ENCODE measurements at regions not wholly inside any gene's neighbourhood (a gene's known extent, or its start where the extent isn't known, plus 50 kb on each side); places are given as distances from the start of the nearest gene placed in this dataset.

GRCh38 chr10:81082621-81083376 is 545.1 kb downstream of the SH2D4B start:
- Mint-ChIP-seq H3K27ac (ENCODE audit: unreplicated experiment) (no peak overlapping the region), H3K36me3 (ENCODE audit: insufficient read depth, unreplicated experiment) (no peaks in the 10 kb centered on the region), H3K4me3 (ENCODE audit: unreplicated experiment) (no peak overlapping the region), H3K4me1 (ENCODE audit: low read depth, unreplicated experiment) (no peaks in the 10 kb centered on the region), H3K9me3 (ENCODE audit: unreplicated experiment) (peaks cover 23% of the 10 kb centered on the region), H3K27me3 (ENCODE audit: insufficient read depth, unreplicated experiment) (no peaks in the 10 kb centered on the region)
- Histone ChIP-seq H3K36me3 (ENCODE audit: control insufficient read depth, insufficient read depth, low read length) (no peaks in the 10 kb centered on the region), H3K9me3 (no peaks in the 10 kb centered on the region), H3K4me1 (no peaks in the 10 kb centered on the region), H3K27me3 (replicated peaks; ENCODE audit: control insufficient read depth, insufficient read depth, low read length) (no peaks in the 10 kb centered on the region), H3K4me3 (ENCODE audit: low read depth, low read length) (no peak overlapping the region)
- no peak for DNase-seq
- CTCF ChIA-PET = interaction anchor here (1.3 kb wide), 1 partner anchor 97 kb away, joined by 5 read pairs; no protein-coding TSS in a partner anchor
- intact Hi-C loops (cut with micrococcal nuclease; ENCODE audit: unreplicated experiment) = loop anchor here (1.0 kb wide), 1 partner anchor 97 kb away; no protein-coding TSS in a partner anchor
- BruUV-seq (replicated peaks) = no TSS peak
- POLR2A ChIA-PET = no interaction called here
- TF ChIP-seq CTCF (IDR thresholded peaks at IDR 0.05; ENCODE audit: insufficient read depth in 1 of 2, low read depth in 1 of 2, low read length in 1 of 2, severe bottlenecking in 1 of 2, unreplicated experiment in 1 of 2) = no peak

GRCh38 chr10:81093056-81093455 is 555.4 kb downstream of the SH2D4B start:
- ChIA-PET CTCF (no interaction called here), POLR2A (no interaction called here)
- H3K27ac Mint-ChIP-seq (ENCODE audit: unreplicated experiment) = no peak overlapping the region
- no peaks in the 10 kb centered on the region for H3K9me3 ChIP-seq
- no peak overlapping the region for H3K4me3 ChIP-seq (ENCODE audit: low read depth, low read length)
- H3K4me1 ChIP-seq = no peaks in the 10 kb centered on the region
- H3K9me3 Mint-ChIP-seq (ENCODE audit: unreplicated experiment) = peaks cover 15% of the 10 kb centered on the region
- TF ChIP-seq CTCF (IDR thresholded peaks at IDR 0.05; ENCODE audit: insufficient read depth in 1 of 2, low read depth in 1 of 2, low read length in 1 of 2, severe bottlenecking in 1 of 2, unreplicated experiment in 1 of 2) = no peak
- no peaks in the 10 kb centered on the region for H3K4me1 Mint-ChIP-seq (ENCODE audit: low read depth, unreplicated experiment)
- no peak overlapping the region for H3K4me3 Mint-ChIP-seq (ENCODE audit: unreplicated experiment)
- H3K36me3 Mint-ChIP-seq (ENCODE audit: insufficient read depth, unreplicated experiment) = no peaks in the 10 kb centered on the region
- H3K27me3 Mint-ChIP-seq (ENCODE audit: insufficient read depth, unreplicated experiment) = no peaks in the 10 kb centered on the region
- no peaks in the 10 kb centered on the region for H3K27me3 ChIP-seq (replicated peaks; ENCODE audit: control insufficient read depth, insufficient read depth, low read length)
- no TSS peak for BruUV-seq (replicated peaks)
- intact Hi-C loops (cut with micrococcal nuclease; ENCODE audit: unreplicated experiment) = no loop called here
- DNase-seq = no peak
- no peaks in the 10 kb centered on the region for H3K36me3 ChIP-seq (ENCODE audit: control insufficient read depth, insufficient read depth, low read length)

- Histone ChIP-seq H3K4me1 (no peaks in the 10 kb centered on the region), H3K4me3 (ENCODE audit: low read depth, low read length) (no peak overlapping the region), H3K27me3 (replicated peaks; ENCODE audit: control insufficient read depth, insufficient read depth, low read length) (no peaks in the 10 kb centered on the region), H3K9me3 (no peaks in the 10 kb centered on the region), H3K36me3 (ENCODE audit: control insufficient read depth, insufficient read depth, low read length) (no peaks in the 10 kb centered on the region)
- H3K4me3 Mint-ChIP-seq (ENCODE audit: unreplicated experiment) = no peak overlapping the region
- no peak overlapping the region for H3K27ac Mint-ChIP-seq (ENCODE audit: unreplicated experiment)
- TF ChIP-seq CTCF (IDR thresholded peaks at IDR 0.05; ENCODE audit: insufficient read depth in 1 of 2, low read depth in 1 of 2, low read length in 1 of 2, severe bottlenecking in 1 of 2, unreplicated experiment in 1 of 2) = no peak
- no peaks in the 10 kb centered on the region for H3K36me3 Mint-ChIP-seq (ENCODE audit: insufficient read depth, unreplicated experiment)
- DNase-seq = no peak
- ChIA-PET CTCF (no interaction called here), POLR2A (no interaction called here)
- no peaks in the 10 kb centered on the region for H3K4me1 Mint-ChIP-seq (ENCODE audit: low read depth, unreplicated experiment)
- no peaks in the 10 kb centered on the region for H3K27me3 Mint-ChIP-seq (ENCODE audit: insufficient read depth, unreplicated experiment)
- H3K9me3 Mint-ChIP-seq (ENCODE audit: unreplicated experiment) = peaks cover 10% of the 10 kb centered on the region
- no TSS peak for BruUV-seq (replicated peaks)
- intact Hi-C loops (cut with micrococcal nuclease; ENCODE audit: unreplicated experiment) = no loop called here
These were observed 557.5 kb downstream of the SH2D4B start for GRCh38 chr10:81095238-81095637.
